ENCODE measurements at regions not wholly inside any gene's neighbourhood (a gene's known extent, or its start where the extent isn't known, plus 50 kb on each side); places are given as distances from the start of the nearest gene placed in this dataset.

DNA sequence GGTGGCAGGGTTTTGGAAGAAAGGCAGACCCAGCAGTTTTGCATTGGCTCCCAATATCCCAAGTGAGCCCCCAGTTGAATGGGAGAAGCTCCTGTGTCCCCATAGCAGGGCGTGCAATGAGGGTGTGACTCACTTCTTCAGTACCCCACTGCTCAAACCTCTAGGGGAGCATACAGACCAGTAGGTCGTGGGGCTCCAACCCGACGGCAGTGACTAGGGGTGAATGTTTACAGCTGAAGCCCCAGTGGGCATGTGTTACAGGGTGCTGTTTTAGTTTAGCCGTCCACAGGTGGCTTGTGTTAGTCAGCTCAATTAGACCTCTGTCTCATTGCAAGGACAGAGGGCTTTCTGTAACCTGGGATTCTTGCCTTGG, 564.5 kb upstream of the CNTN5 start:
- Histone ChIP-seq H3K36me3 (ENCODE audit: control insufficient read depth in 2 of 2, extremely low read depth in 1 of 2, insufficient read depth in 2 of 2, low read length in 2 of 2) (no peaks in the 10 kb centered on the region), H4K20me1 (replicated peaks; ENCODE audit: control insufficient read depth, extremely low read depth, insufficient read depth, low read length) (no peaks in the 10 kb centered on the region), H3K9ac (replicated peaks; ENCODE audit: extremely low read depth, insufficient read depth, low read length) (no peak overlapping the region), H3K27ac (ENCODE audit: insufficient read depth, low read depth, low read length) (no peak overlapping the region), H3K4me2 (ENCODE audit: insufficient read depth, low read length) (no peak overlapping the region), H3K27me3 (ENCODE audit: control insufficient read depth in 2 of 2, insufficient read depth in 2 of 2, low read length in 2 of 2) (no peaks in the 10 kb centered on the region), H3K9me3 (replicated peaks; ENCODE audit: control insufficient read depth, insufficient read depth, low read length) (peaks cover 3% of the 10 kb centered on the region), H3K79me2 (ENCODE audit: control insufficient read depth, insufficient read depth, low read length) (no peaks in the 10 kb centered on the region), H3K4me3 (replicated peaks in 1 of 3; ENCODE audit: insufficient read depth in 1 of 3, low read depth in 1 of 3, low read length in 3 of 3) (no peak overlapping the region), H3K4me1 (ENCODE audit: control insufficient read depth, extremely low read depth, insufficient read depth, low read length) (no peaks in the 10 kb centered on the region), H2AFZ (ENCODE audit: low read depth, low read length) (no peak overlapping the region), H3K9me1 (replicated peaks; ENCODE audit: control insufficient read depth, extremely low read depth, insufficient read depth, low read length) (no peaks in the 10 kb centered on the region)
- BruUV-seq (replicated peaks) = no TSS peak
- intact Hi-C loops (cut with micrococcal nuclease) (no loop called here), dilution Hi-C loops (cut with MboI; ENCODE audit: extremely low pct_ligation_motif_present, low sequenced_read_pairs) (no loop called here)
- CTCF ChIA-PET = no interaction called here
- TF ChIP-seq EZH2 (IDR thresholded peaks at IDR 0.05; ENCODE audit: borderline replicate concordance, low read depth, low read length, severe bottlenecking) (no peak), MAX (IDR thresholded peaks at IDR 0.05; ENCODE audit: insufficient read depth, insufficient read length) (no peak)
- no peak for DNase-seq (ENCODE audit: low read depth, low spot score)
- POLR2A ChIA-PET = no interaction called here
- FAIRE-seq = no peak

GRCh38 chr11:98495016-98495415, 525.7 kb upstream of the CNTN5 start:
- no peaks in the 10 kb centered on the region for H3K79me2 ChIP-seq (ENCODE audit: control insufficient read depth, insufficient read depth, low read length)
- intact Hi-C loops (cut with micrococcal nuclease) = no loop called here
- H3K9me1 ChIP-seq (replicated peaks; ENCODE audit: control insufficient read depth, extremely low read depth, insufficient read depth, low read length) = no peaks in the 10 kb centered on the region
- H3K4me2 ChIP-seq (ENCODE audit: insufficient read depth, low read length) = no peak overlapping the region
- no TSS peak for BruUV-seq (replicated peaks)
- H4K20me1 ChIP-seq (replicated peaks; ENCODE audit: control insufficient read depth, extremely low read depth, insufficient read depth, low read length) = no peaks in the 10 kb centered on the region
- CTCF ChIA-PET = no interaction called here
- DNase-seq (ENCODE audit: low read depth, low spot score) (no peak), FAIRE-seq (no peak)
- no peak overlapping the region for H3K27ac ChIP-seq (ENCODE audit: insufficient read depth, low read depth, low read length)
- H2AFZ ChIP-seq (ENCODE audit: low read depth, low read length) = no peak overlapping the region
- H3K9ac ChIP-seq (replicated peaks; ENCODE audit: extremely low read depth, insufficient read depth, low read length) = no peak overlapping the region
- POLR2A ChIA-PET = no interaction called here
- peaks cover 6% of the 10 kb centered on the region for H3K9me3 ChIP-seq (replicated peaks; ENCODE audit: control insufficient read depth, insufficient read depth, low read length)
- no peak overlapping the region for H3K4me3 ChIP-seq (replicated peaks in 1 of 3; ENCODE audit: insufficient read depth in 1 of 3, low read depth in 1 of 3, low read length in 3 of 3)
- no peaks in the 10 kb centered on the region for H3K27me3 ChIP-seq (ENCODE audit: control insufficient read depth in 2 of 2, insufficient read depth in 2 of 2, low read length in 2 of 2)
- no peaks in the 10 kb centered on the region for H3K4me1 ChIP-seq (ENCODE audit: control insufficient read depth, extremely low read depth, insufficient read depth, low read length)
- no peaks in the 10 kb centered on the region for H3K36me3 ChIP-seq (ENCODE audit: control insufficient read depth in 2 of 2, extremely low read depth in 1 of 2, insufficient read depth in 2 of 2, low read length in 2 of 2)
- dilution Hi-C loops (cut with MboI; ENCODE audit: extremely low pct_ligation_motif_present, low sequenced_read_pairs) = no loop called here
- TF ChIP-seq POLR2A (IDR thresholded peaks at IDR 0.05; ENCODE audit: low read depth, low read length) = no peak
- no peak for TF ChIP-seq EZH2 (IDR thresholded peaks at IDR 0.05; ENCODE audit: borderline replicate concordance, low read depth, low read length, severe bottlenecking)
- no peak for TF ChIP-seq MAX (IDR thresholded peaks at IDR 0.05; ENCODE audit: insufficient read depth, insufficient read length)
- TF ChIP-seq, protein P1, sequence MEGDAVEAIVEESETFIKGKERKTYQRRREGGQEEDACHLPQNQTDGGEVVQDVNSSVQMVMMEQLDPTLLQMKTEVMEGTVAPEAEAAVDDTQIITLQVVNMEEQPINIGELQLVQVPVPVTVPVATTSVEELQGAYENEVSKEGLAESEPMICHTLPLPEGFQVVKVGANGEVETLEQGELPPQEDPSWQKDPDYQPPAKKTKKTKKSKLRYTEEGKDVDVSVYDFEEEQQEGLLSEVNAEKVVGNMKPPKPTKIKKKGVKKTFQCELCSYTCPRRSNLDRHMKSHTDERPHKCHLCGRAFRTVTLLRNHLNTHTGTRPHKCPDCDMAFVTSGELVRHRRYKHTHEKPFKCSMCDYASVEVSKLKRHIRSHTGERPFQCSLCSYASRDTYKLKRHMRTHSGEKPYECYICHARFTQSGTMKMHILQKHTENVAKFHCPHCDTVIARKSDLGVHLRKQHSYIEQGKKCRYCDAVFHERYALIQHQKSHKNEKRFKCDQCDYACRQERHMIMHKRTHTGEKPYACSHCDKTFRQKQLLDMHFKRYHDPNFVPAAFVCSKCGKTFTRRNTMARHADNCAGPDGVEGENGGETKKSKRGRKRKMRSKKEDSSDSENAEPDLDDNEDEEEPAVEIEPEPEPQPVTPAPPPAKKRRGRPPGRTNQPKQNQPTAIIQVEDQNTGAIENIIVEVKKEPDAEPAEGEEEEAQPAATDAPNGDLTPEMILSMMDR (IDR thresholded peaks at IDR 0.05; ENCODE audit: extremely low read depth in 1 of 2, insufficient read depth in 1 of 2, low read depth in 1 of 2, low read length in 2 of 2) = no peak
- TF ChIP-seq FOS (IDR thresholded peaks at IDR 0.05; ENCODE audit: borderline replicate concordance, insufficient read depth, low read length) = no peak
- no peak for TF ChIP-seq GATA2 (IDR thresholded peaks at IDR 0.05; ENCODE audit: insufficient read depth, insufficient read length, low read depth, low read length)
- TF ChIP-seq MYC (IDR thresholded peaks at IDR 0.05; ENCODE audit: low read depth, low read length) = no peak
- TF ChIP-seq POLR2AphosphoS5 (IDR thresholded peaks at IDR 0.05; ENCODE audit: insufficient read depth, low read depth, low read length) = no peak
- TF ChIP-seq JUN (IDR thresholded peaks at IDR 0.05; ENCODE audit: borderline replicate concordance, insufficient read depth, insufficient read length, low read depth) = no peak

Data from endothelial cell of umbilical vein (primary cell).